Loucy (cell line): ENCODE measurements at regions not wholly inside any gene's neighbourhood (a gene's known extent, or its start where the extent isn't known, plus 50 kb on each side); places are given as distances from the start of the nearest gene placed in this dataset.

Experiments used
- H2AFZ ChIP-seq: fragments of 200-600 bp; sonication (generic); 2 replicates; pipeline ENCODE4 v1.6.0; 2016; ENCODE audit warnings: antibody characterized with exemption, mild to moderate bottlenecking, low read length, moderate library complexity
- H3F3A ChIP-seq: fragments of 200-600 bp; 2 replicates; pipeline ENCODE4 v1.6.0; 2016; ENCODE audit warnings: antibody characterized with exemption, low read depth, mild to moderate bottlenecking
- H3K27me3 ChIP-seq: fragments of 200-600 bp; sonication (generic); 2 replicates; pipeline ENCODE4 v1.6.1; 2014; ENCODE audit warnings: low read length, mild to moderate bottlenecking; ENCODE audit not compliant: insufficient read depth, poor library complexity, severe bottlenecking
- H3K36me3 ChIP-seq: fragments of 200-600 bp; sonication (generic); 2 replicates; pipeline ENCODE4 v1.6.1; 2016; ENCODE audit warnings: low read length; ENCODE audit not compliant: insufficient read depth
- H3K4me1 ChIP-seq: fragments of 200-600 bp; sonication (generic); 2 replicates; pipeline ENCODE4 v1.5.1; 2014; ENCODE audit warnings: low read length, mild to moderate bottlenecking; ENCODE audit not compliant: insufficient read depth, poor library complexity, severe bottlenecking
- H3K4me2 ChIP-seq: fragments of 200-600 bp; sonication (generic); 2 replicates; pipeline ENCODE4 v1.6.0; 2014; ENCODE audit warnings: antibody characterized with exemption, low read length, low read depth, mild to moderate bottlenecking; ENCODE audit not compliant: poor library complexity, severe bottlenecking
- H3K4me3 ChIP-seq: fragments of 200-600 bp; sonication (generic); 2 replicates; pipeline ENCODE4 v1.5.1; 2014; ENCODE audit warnings: low read length, mild to moderate bottlenecking, mixed read lengths; ENCODE audit not compliant: poor library complexity, severe bottlenecking
- H3K79me2 ChIP-seq: fragments of 200-600 bp; sonication (generic); 2 replicates; pipeline ENCODE4 v1.6.1; 2014; ENCODE audit warnings: low read length; ENCODE audit not compliant: insufficient read depth
- H3K9ac ChIP-seq: fragments of 200-600 bp; sonication (generic); 2 replicates; pipeline ENCODE4 v1.6.0; 2014; ENCODE audit warnings: mild to moderate bottlenecking, low read depth, low read length, moderate library complexity; ENCODE audit not compliant: poor library complexity, severe bottlenecking
- H3K9me2 ChIP-seq: fragments of 200-600 bp; sonication (generic); replicated peaks from 2 replicates; pipeline ENCODE4 v1.6.1; 2016; ENCODE audit warnings: low read depth, low read length, mixed read lengths
- H3K9me3 ChIP-seq: fragments of 200-600 bp; sonication (generic); 2 replicates; pipeline ENCODE4 v1.6.1; 2014; ENCODE audit warnings: mild to moderate bottlenecking, antibody characterized with exemption, low read length, low read depth; ENCODE audit not compliant: insufficient read depth
- H4K20me1 ChIP-seq: fragments of 200-600 bp; sonication (generic); 2 replicates; pipeline ENCODE4 v1.6.0; 2014; ENCODE audit warnings: antibody characterized with exemption, low read length, mild to moderate bottlenecking; ENCODE audit not compliant: insufficient read depth, poor library complexity, severe bottlenecking
- EZH2phosphoT487 ChIP-seq: fragments of 200-600 bp; IDR thresholded peaks from 2 replicates; pipeline ENCODE4 v1.6.1; 2018; ENCODE audit warnings: antibody characterized with exemption, mild to moderate bottlenecking, moderate library complexity, borderline replicate concordance
- TF ChIP-seq, protein P1 (sequence below): fragments of 200-600 bp; sonication (generic); conservative IDR thresholded peaks from 2 replicates; pipeline ENCODE4 v1.5.1; 2014; ENCODE audit warnings: mild to moderate bottlenecking, antibody characterized with exemption, low read length

DNA sequence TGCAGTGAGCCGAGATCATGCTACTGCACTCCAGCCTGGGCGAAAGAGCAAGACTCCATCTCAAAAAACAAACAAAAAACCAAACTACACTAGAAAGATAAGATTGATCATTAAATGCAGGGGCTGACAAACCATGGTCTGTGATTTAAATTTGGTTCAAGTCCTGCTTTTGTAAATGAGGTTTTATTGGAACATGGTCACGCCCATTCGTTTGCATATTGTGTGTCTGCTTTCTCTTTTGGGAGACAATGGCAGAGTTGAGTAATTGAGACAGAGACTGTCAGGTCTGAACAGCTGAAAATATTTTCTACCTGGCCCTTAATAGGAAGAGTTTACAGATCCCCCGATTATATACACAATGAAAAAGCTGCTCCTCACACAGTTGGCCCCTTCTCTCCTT, 235.5 kb upstream of the EEF2KMT start:
- Histone ChIP-seq H3K9me2 (no peaks in the 10 kb centered on the region), H2AFZ (no peak overlapping the region), H3K4me2 (no peak overlapping the region), H3F3A (no peaks in the 10 kb centered on the region), H3K27me3 (no peaks in the 10 kb centered on the region), H3K36me3 (no peaks in the 10 kb centered on the region), H3K9ac (no peak overlapping the region), H3K9me3 (no peaks in the 10 kb centered on the region), H3K79me2 (no peaks in the 10 kb centered on the region), H3K4me1 (no peaks in the 10 kb centered on the region), H4K20me1 (no peaks in the 10 kb centered on the region), H3K4me3 (no peak overlapping the region)
- TF ChIP-seq, protein P1, sequence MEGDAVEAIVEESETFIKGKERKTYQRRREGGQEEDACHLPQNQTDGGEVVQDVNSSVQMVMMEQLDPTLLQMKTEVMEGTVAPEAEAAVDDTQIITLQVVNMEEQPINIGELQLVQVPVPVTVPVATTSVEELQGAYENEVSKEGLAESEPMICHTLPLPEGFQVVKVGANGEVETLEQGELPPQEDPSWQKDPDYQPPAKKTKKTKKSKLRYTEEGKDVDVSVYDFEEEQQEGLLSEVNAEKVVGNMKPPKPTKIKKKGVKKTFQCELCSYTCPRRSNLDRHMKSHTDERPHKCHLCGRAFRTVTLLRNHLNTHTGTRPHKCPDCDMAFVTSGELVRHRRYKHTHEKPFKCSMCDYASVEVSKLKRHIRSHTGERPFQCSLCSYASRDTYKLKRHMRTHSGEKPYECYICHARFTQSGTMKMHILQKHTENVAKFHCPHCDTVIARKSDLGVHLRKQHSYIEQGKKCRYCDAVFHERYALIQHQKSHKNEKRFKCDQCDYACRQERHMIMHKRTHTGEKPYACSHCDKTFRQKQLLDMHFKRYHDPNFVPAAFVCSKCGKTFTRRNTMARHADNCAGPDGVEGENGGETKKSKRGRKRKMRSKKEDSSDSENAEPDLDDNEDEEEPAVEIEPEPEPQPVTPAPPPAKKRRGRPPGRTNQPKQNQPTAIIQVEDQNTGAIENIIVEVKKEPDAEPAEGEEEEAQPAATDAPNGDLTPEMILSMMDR, result no peak
- no peak for TF ChIP-seq EZH2phosphoT487

DNA sequence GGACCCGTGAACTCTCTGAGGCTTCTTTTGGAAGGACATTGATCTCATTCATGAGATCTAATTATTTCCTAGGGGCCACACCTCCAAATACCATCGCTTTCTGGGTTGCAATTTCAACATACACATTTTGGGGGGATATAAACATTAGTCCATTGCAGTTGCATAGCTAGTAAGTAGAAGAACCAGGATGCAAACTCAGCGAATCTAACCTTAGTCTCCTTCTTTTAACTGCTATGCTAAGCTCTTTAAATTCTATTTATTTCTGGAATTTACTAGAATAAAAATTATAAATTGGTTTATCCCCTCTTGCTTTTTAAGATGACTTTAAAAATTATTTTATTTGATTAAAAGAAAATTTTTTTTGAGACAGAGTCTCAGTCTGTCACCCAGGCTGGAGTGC, 232.5 kb upstream of the EEF2KMT start:
- no peaks in the 10 kb centered on the region for H3K27me3 ChIP-seq
- no peak overlapping the region for H2AFZ ChIP-seq
- H3F3A ChIP-seq, result no peaks in the 10 kb centered on the region
- H3K9me2 ChIP-seq, result no peaks in the 10 kb centered on the region
- no peaks in the 10 kb centered on the region for H4K20me1 ChIP-seq
- TF ChIP-seq, protein P1, result no peak
- TF ChIP-seq EZH2phosphoT487, result no peak
- H3K4me2 ChIP-seq, result no peak overlapping the region
- no peaks in the 10 kb centered on the region for H3K9me3 ChIP-seq
- H3K4me3 ChIP-seq, result no peak overlapping the region
- no peaks in the 10 kb centered on the region for H3K79me2 ChIP-seq
- H3K36me3 ChIP-seq, result no peaks in the 10 kb centered on the region
- no peaks in the 10 kb centered on the region for H3K4me1 ChIP-seq
- H3K9ac ChIP-seq, result no peak overlapping the region

DNA sequence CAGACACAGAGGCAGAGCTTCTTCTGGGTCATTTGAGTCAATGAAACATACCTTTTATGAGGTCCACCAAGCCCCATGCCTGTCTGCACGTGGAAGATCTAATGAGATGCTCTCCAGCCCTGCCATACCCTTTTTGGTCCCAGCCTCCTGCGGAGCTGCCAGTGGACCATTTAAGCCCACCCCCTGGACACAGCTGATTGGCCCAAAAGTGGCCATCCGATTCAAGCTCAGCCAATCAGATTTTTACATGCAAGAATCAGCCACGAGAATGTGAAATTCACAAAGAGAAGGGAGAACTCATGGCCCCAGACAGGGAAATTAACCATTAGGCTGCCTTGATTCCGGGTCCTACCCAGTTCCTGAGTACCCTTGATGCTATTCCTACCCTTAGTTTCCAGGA, 231.0 kb upstream of the EEF2KMT start:
- Histone ChIP-seq H4K20me1 (no peaks in the 10 kb centered on the region), H3K4me2 (no peak overlapping the region), H3K4me3 (no peak overlapping the region)

More for the DNA sequence above, 231.0 kb upstream of the EEF2KMT start:
- no peaks in the 10 kb centered on the region for H3K27me3 ChIP-seq
- H3K36me3 ChIP-seq, result no peaks in the 10 kb centered on the region
- H3K79me2 ChIP-seq, result no peaks in the 10 kb centered on the region
- no peaks in the 10 kb centered on the region for H3K9me3 ChIP-seq
- no peak overlapping the region for H2AFZ ChIP-seq
- no peaks in the 10 kb centered on the region for H3F3A ChIP-seq
- H3K4me1 ChIP-seq, result no peaks in the 10 kb centered on the region
- H3K9me2 ChIP-seq, result no peaks in the 10 kb centered on the region
- TF ChIP-seq EZH2phosphoT487, result no peak
- TF ChIP-seq, protein P1, result no peak
- no peak overlapping the region for H3K9ac ChIP-seq
